Activated T-cell treated with anti-CD3 and anti-CD28 coated beads, Interleukin-2, amount 50 U/mL, for 24 hours (primary cell): ENCODE measurements at regions not wholly inside any gene's neighbourhood (a gene's known extent, or its start where the extent isn't known, plus 50 kb on each side); places are given as distances from the start of the nearest gene placed in this dataset.
A peak's percentile ranks its signal among the peaks of the same experiment; 100 is the strongest.
"Not testable (repeated sequence)": the region's sequence is repeated elsewhere in the genome, so short reads cannot be mapped to it uniquely, and the experiment has no call there.

Source experiments
- DNase-seq: peaks from one replicate; pipeline ENCODE4 v3.0.0-alpha.2; 2020
- H3K27ac Mint-ChIP-seq: 2 replicates; pipeline ENCODE4 v1.8.0; 2020; ENCODE audit warnings: mild to moderate bottlenecking, mixed read lengths
- H3K27me3 Mint-ChIP-seq: 2 replicates; pipeline ENCODE4 v1.8.0; 2020; ENCODE audit warnings: mixed read lengths
- H3K36me3 Mint-ChIP-seq: 2 replicates; pipeline ENCODE4 v1.8.0; 2020; ENCODE audit warnings: low read depth, mixed read lengths
- H3K4me1 Mint-ChIP-seq: 2 replicates; pipeline ENCODE4 v1.8.0; 2020; ENCODE audit warnings: low read depth, mixed read lengths
- H3K4me3 Mint-ChIP-seq: 2 replicates; pipeline ENCODE4 v1.8.0; 2020; ENCODE audit warnings: mild to moderate bottlenecking, moderate library complexity, mixed read lengths
- H3K9me3 Mint-ChIP-seq: 2 replicates; pipeline ENCODE4 v1.8.0; 2020; ENCODE audit warnings: mixed read lengths

DNA sequence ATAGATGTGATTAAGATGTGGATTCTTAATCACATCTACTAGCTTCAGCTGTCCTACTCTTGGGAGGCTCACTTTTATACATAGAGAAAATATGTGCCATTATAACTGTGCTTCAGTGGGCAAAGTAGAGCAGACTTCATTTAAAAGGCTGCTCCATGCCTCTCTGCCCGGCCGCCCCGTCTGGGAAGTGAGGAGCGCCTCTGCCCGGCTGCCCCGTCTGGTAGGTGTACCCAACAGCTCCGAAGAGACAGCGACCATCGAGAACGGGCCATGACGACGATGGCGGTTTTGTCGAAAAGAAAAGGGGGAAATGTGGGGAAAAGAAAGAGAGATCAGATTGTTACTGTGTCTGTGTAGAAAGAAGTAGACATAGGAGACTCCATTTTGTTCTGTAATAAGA is 126.4 kb downstream of the TMX1 start:
- DNase-seq, H3K27ac Mint-ChIP-seq, H3K36me3 Mint-ChIP-seq, H3K4me3 Mint-ChIP-seq, H3K9me3 Mint-ChIP-seq, H3K4me1 Mint-ChIP-seq: not testable (repeated sequence)
- H3K27me3 Mint-ChIP-seq: peaks cover 12% of the 10 kb centered on the region

DNA sequence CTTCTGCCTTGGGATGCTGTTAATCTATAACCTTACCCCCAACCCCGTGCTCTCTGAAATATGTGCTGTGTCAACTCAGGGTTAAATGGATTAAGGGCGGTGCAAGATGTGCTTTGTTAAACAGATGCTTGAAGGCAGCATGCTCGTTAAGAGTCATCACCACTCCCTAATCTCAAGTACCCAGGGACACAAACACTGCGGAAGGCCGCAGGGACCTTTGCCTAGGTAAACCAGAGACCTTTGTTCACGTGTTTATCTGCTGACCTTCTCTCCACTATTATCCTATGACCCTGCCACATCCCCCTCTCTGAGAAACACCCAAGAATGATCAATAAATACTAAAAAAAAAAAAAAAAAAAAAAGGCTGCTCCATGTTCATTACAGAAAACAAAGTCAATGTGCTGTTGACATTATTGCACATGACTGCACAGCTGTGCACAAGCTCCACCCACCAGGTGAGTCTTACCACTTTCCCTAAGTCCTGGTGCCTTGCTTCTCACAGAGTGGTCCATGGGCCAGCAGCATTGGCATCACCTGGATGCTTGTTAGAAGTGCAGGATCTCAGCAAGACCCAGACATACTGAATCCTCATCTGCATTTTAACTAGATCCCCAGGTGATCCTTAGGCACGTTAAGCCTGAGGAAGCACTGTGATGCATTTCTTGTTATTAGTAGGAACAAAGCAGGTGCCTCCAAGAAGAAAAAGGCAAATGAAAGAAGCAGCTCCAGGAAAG is 127.0 kb downstream of the TMX1 start:
- H3K4me1 Mint-ChIP-seq, H3K9me3 Mint-ChIP-seq, H3K27me3 Mint-ChIP-seq, H3K4me3 Mint-ChIP-seq, H3K27ac Mint-ChIP-seq, H3K36me3 Mint-ChIP-seq, DNase-seq: not testable (repeated sequence)

DNA sequence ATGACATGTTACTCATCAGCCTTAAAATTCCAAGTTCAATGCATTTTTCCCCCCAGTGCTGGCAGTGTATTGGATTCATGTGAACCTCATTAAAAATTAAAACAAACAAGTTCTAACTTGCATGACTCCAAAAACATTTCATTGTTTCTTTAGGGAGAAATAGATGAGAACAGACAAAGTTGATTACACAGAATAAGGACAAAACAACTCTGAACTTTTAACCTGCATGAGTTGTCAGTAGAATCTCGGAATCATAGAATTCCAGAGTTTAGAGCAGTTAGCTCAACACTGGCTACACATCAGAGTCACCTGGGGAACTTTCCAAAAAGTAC is 127.5 kb downstream of the TMX1 start:
- no peaks in the 10 kb centered on the region for H3K4me1 Mint-ChIP-seq
- no peak for DNase-seq
- H3K27ac Mint-ChIP-seq: no peak overlapping the region
- H3K4me3 Mint-ChIP-seq: no peak overlapping the region
- peaks cover 9% of the 10 kb centered on the region for H3K27me3 Mint-ChIP-seq
- H3K36me3 Mint-ChIP-seq: no peaks in the 10 kb centered on the region
- no peaks in the 10 kb centered on the region for H3K9me3 Mint-ChIP-seq

DNA sequence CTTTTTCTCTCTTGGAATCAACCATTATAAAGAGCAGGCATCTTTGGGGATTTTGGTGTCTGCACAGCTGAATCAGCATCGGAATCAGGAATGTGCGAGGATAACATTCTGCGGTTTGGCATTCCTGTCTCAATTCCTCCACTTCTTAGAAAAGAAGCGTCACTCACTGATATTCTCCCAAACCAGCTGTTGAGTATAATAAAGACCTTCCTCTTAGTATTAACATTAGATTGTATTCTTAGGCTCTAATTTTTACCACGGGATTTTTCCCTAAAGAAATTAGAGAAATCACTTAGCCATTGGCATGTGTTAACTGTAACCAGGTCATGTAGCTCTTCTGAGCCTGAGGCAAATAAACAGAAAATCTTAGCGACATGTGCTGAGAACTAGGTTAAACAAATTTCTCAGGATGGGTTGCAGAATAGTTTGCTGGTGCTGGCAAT is 128.7 kb downstream of the TMX1 start:
- no peak overlapping the region for H3K4me3 Mint-ChIP-seq
- no peak overlapping the region for H3K27ac Mint-ChIP-seq
- H3K9me3 Mint-ChIP-seq: no peaks in the 10 kb centered on the region
- no peaks in the 10 kb centered on the region for H3K36me3 Mint-ChIP-seq
- H3K27me3 Mint-ChIP-seq: peaks cover 9% of the 10 kb centered on the region
- no peak for DNase-seq
- no peaks in the 10 kb centered on the region for H3K4me1 Mint-ChIP-seq

DNA sequence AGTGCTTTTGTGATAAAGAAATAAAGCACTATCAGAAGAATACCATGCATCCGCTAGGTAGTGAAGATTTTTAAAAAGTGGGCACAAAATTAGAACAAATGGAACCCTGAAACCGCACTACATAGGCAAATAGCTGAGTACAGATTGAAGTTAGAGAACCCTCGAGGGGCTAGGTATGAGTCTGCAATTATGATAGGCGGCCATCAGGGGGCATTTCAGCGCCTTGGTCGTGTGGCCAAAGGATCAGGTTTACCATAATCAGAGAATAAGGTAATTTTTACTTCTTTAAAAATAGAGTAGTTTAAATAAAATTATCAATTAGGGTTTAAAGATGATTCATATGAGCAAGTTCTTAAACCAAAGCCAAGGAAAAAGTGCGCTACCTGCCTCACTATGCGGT is 129.8 kb downstream of the TMX1 start:
- Mint-ChIP-seq H3K4me3 (no peak overlapping the region), H3K4me1 (no peaks in the 10 kb centered on the region), H3K27ac (no peak overlapping the region), H3K9me3 (no peaks in the 10 kb centered on the region), H3K27me3 (peaks cover 9% of the 10 kb centered on the region), H3K36me3 (no peaks in the 10 kb centered on the region)
- DNase-seq: peak; percentile 31

DNA sequence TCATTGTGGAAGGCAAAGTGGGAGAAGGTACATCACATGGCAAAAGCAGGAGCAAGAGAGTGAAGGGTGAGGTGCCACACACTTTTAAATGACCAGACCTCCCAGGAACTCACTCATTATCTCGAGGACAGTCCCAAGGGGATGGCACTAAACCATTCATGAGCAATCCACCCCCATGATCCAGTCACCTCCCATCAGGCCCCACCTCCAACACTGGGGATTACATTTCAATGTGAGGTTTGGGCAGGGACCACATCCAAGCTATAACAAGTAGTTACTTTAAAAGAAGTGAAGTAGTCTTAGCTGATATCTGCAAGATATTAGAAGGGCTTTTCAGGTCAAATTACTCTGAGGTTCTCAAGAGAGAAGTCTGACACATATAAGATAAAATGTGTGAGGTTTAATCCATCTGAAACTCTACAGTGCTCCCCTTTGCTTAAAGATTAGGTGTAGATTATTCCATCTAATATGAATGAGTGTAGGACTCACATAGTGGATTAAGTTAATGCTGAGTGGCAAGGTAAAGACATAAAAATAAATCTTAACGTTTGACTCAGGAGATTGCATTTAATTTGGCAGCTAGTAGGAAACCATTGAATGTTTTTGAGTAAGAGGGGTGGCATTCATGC is 130.8 kb downstream of the TMX1 start:
- Mint-ChIP-seq H3K4me1 (no peaks in the 10 kb centered on the region), H3K27ac (no peak overlapping the region), H3K4me3 (no peak overlapping the region), H3K27me3 (peaks cover 9% of the 10 kb centered on the region), H3K9me3 (no peaks in the 10 kb centered on the region), H3K36me3 (no peaks in the 10 kb centered on the region)
- no peak for DNase-seq

DNA sequence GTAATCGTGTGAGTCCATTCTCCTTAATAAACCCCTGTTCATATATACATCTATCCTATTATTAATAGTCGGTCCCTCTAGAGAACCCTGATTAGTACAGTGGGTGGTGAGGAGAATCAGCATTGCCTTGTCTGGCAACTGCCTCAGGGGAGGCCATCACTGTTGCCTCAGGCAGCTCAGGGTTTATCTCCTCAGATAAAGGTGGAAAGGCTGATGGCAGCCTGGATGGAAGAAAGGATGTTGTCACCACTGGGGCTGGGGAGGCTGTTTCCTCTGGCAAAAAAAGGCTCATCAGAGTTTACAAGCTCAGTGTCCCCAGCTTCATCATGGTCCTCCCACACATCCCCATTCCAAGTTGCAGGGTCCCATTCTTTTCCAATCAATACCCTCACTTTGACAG is 137.1 kb downstream of the TMX1 start:
- not testable (repeated sequence) for H3K4me3 Mint-ChIP-seq, DNase-seq, H3K36me3 Mint-ChIP-seq, H3K27me3 Mint-ChIP-seq, H3K4me1 Mint-ChIP-seq, H3K27ac Mint-ChIP-seq, H3K9me3 Mint-ChIP-seq

DNA sequence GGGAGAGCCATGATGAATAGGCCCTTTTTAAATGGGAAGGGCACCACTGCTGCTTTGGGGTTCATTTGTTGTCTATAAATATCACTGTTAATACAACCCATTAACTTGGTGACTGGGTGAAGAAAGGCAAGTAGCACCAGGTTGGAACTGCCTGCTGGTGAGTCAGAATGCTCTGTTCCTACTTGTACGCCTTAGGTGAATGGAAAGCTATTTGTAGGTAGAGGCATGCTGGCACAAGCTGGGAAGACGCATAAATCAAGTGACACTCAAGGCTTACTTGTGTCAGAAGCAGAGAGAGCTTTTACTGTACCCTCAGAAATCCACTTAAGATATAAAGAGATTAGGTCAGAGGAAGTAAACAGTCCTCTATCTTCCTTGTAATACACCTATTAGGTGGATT is 142.5 kb downstream of the TMX1 start:
- no peaks in the 10 kb centered on the region for H3K4me1 Mint-ChIP-seq
- no peak for DNase-seq
- peaks cover 23% of the 10 kb centered on the region for H3K27me3 Mint-ChIP-seq
- H3K27ac Mint-ChIP-seq: no peak overlapping the region
- no peak overlapping the region for H3K4me3 Mint-ChIP-seq
- no peaks in the 10 kb centered on the region for H3K36me3 Mint-ChIP-seq
- H3K9me3 Mint-ChIP-seq: no peaks in the 10 kb centered on the region

DNA sequence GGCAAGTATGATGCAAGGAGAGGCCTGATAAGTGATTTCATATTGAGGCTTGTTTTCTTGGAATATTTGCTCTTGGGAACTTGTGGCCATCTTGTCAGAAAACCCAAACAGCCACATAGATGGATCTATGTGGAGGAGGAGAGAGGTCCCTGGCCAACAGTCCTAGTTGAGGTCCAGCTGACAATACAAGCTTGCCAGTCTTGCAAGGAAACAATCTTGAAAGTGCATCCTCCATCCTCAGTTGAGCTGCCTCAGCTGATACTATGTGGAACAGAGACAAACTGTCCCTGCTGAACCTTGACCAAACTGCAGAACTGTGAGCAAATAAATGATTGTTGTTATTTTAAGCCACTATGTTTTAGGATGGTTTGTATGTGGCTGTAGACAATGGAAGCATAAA is 146.4 kb downstream of the TMX1 start:
- DNase-seq: no peak
- H3K4me1 Mint-ChIP-seq: no peaks in the 10 kb centered on the region
- H3K9me3 Mint-ChIP-seq: no peaks in the 10 kb centered on the region
- H3K36me3 Mint-ChIP-seq: no peaks in the 10 kb centered on the region
- H3K27me3 Mint-ChIP-seq: peaks cover 30% of the 10 kb centered on the region
- H3K4me3 Mint-ChIP-seq: no peak overlapping the region
- H3K27ac Mint-ChIP-seq: no peak overlapping the region

DNA sequence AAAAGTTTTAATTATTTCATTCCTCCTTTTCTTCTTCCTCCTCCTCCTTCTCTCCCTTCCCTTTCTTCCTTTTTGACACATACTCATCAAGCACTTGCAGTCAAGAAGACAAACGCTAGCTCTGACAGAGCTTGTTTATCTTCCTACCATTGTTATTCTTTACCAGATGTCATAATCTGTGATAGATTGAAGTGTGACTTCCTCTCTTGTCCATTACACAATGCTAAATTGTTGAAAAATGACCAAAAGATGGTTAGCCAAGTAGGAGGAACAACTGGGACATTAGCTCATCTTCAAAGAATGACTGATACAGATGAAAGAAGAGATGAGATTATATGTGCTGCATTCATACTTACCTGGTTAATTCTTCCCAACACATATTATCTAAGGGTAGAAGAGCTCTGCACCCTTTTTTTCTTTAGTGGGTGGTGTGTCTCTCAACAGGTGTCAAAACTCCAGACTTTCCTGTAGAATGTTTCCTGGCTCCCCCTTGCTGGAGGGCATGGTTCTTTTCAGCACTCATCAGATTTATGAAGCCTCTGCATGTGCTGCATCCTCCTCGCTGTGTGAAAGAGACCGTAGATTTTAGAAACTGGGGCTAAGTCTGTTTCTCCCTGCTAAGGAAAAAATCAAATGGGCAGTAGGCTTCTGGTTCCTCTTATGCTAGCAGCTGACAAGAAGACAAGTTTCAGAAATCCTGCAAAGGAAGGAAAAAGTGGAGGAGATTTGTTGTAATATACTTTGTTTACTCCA is 147.1 kb downstream of the TMX1 start:
- Mint-ChIP-seq H3K4me1 (no peaks in the 10 kb centered on the region), H3K9me3 (no peaks in the 10 kb centered on the region), H3K27ac (no peak overlapping the region), H3K27me3 (peaks cover 27% of the 10 kb centered on the region), H3K4me3 (no peak overlapping the region), H3K36me3 (no peaks in the 10 kb centered on the region)
- no peak for DNase-seq

DNA sequence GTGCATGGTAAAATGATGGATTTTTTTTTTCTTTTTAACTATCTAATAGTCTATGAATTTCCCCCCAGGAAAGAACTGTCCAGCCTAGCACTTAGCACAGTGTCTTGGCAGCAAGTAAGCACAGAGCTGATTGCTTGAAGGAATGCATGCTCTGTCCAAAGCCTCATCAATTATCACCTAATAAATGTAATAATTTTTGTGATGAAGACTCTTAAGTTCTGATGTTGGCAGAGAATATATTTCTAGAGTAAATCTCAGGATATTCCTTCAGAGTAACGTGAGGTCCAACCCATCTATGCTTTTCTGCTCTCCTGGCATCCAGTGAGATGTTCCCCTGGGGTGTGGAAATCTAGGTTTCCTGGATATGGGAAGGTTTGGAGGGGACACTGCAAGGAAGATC is 152.4 kb downstream of the TMX1 start:
- no peaks in the 10 kb centered on the region for H3K4me1 Mint-ChIP-seq
- no peak overlapping the region for H3K27ac Mint-ChIP-seq
- DNase-seq: no peak
- H3K9me3 Mint-ChIP-seq: no peaks in the 10 kb centered on the region
- H3K27me3 Mint-ChIP-seq: peaks cover 27% of the 10 kb centered on the region
- H3K4me3 Mint-ChIP-seq: no peak overlapping the region
- no peaks in the 10 kb centered on the region for H3K36me3 Mint-ChIP-seq

DNA sequence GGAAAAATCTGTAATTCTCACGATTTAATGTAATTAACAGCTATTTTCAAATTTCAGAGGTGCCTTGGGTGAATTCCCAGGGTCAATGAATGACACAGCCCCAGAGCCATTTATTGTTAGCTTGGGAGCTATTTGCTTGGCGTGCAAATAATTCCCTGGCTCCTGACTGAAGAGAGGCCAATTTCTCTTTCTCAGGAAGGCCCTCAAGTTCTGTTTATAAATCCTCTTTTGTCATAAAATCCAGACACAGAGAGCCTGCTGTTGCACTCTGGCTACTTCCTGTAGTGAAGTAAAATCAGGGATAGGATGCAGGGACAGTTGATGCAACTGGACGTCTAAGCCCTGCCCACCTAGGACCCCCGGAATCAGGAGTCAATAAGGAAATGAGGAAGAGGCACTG is 154.3 kb downstream of the TMX1 start:
- Mint-ChIP-seq H3K27me3 (peaks cover 25% of the 10 kb centered on the region), H3K27ac (no peak overlapping the region), H3K9me3 (no peaks in the 10 kb centered on the region), H3K36me3 (no peaks in the 10 kb centered on the region), H3K4me3 (no peak overlapping the region), H3K4me1 (no peaks in the 10 kb centered on the region)
- DNase-seq: no peak

DNA sequence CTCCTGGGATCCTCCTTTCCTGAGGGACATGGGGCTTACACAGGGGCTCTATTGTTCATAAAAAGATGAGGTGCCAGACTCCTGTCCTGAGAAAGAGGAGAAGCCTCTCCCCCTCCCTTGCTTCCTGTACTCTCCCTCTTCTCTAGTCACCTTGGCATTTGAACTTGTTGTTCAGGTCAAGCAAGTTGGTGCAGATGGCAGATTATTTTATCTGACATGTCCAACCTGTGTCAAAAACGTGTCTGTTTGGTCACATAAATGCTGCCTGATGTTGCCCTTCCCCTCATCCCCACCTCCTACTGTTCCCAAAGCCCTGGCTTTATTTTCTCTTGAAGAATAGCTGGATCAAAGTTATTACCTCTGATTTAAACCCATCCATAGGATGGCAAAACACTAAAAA is 154.8 kb downstream of the TMX1 start:
- H3K4me3 Mint-ChIP-seq: no peak overlapping the region
- no peaks in the 10 kb centered on the region for H3K4me1 Mint-ChIP-seq

DNA sequence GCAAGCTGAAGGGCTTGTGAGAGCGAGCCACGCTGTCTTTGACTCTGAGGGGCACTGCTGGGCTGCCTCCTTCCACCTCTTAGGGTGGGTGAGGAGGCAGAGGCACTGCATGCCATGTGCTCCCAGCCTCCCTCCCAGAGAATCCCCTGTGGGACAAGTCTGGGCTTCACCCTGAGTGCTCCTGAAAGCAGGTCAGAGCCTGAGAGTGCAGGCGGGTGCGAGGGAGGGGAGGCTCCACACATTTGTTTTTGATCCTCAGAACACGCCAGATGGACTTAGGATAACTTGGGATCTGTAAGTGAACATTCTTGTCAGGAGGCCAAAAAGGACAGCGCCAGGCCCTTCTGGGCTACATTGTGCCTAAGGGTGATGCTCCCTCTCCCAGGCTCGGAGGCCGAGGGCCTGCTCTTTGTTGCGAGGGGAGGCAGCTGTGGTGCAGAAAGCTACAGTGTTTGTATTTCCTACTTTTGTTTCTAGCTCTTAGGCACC is 155.4 kb downstream of the TMX1 start:
- Mint-ChIP-seq H3K27ac (no peak overlapping the region), H3K27me3 (peaks cover 22% of the 10 kb centered on the region), H3K4me1 (no peaks in the 10 kb centered on the region), H3K4me3 (no peak overlapping the region), H3K36me3 (no peaks in the 10 kb centered on the region), H3K9me3 (no peaks in the 10 kb centered on the region)
- no peak for DNase-seq

More for the DNA sequence above, 154.8 kb downstream of the TMX1 start:
- Mint-ChIP-seq H3K27ac (no peak overlapping the region), H3K9me3 (no peaks in the 10 kb centered on the region), H3K27me3 (peaks cover 22% of the 10 kb centered on the region), H3K36me3 (no peaks in the 10 kb centered on the region)
- no peak for DNase-seq

DNA sequence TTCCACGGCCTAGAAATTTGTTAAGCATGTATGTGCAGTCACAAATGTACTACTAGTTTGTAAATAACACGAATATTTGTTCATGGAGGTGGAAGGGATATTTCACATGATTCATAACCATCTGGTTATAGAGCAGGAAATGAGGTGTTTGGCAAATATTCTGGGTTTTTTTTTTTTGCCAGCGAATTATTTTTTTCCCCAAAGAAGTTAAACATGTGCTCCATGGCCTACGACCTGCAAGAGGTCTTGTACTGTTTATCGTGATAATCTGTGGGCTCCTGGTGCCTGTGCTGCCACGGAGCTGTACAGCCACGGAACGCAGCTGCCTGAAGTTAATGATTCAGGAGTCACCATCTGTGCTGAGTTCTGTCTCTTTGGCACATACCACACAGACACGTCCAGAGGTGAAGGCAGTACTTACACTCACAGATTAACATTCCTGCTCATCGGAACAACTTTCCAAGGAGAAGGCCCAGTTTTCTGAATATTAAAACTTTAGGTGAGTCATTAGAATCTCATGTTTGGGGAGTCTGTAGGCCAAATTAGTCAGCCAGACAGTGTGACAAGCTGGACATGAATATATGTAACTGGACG is 156.3 kb downstream of the TMX1 start:
- Mint-ChIP-seq H3K9me3 (no peaks in the 10 kb centered on the region), H3K4me3 (no peak overlapping the region), H3K27ac (no peak overlapping the region), H3K4me1 (no peaks in the 10 kb centered on the region), H3K27me3 (peaks cover 23% of the 10 kb centered on the region), H3K36me3 (no peaks in the 10 kb centered on the region)
- DNase-seq: no peak
